H1 (cell line): ENCODE measurements at regions not wholly inside any gene's neighbourhood (a gene's known extent, or its start where the extent isn't known, plus 50 kb on each side); places are given as distances from the start of the nearest gene placed in this dataset.

ENCODE experiments used
- CTCF ChIA-PET: fragments of 300-600 bp; sonication (Branson Sonifier 250); formaldehyde crosslinking; loops from one replicate; lab custom pipeline; 2021; ENCODE audit not compliant: partially characterized antibody; lab: Charles Lee
- POLR2A ChIA-PET: fragments of 300-600 bp; sonication (Branson Sonifier 250); formaldehyde crosslinking; loops from one replicate; lab custom pipeline; 2021; ENCODE audit warnings: inconsistent platforms; ENCODE audit not compliant: partially characterized antibody; lab: Charles Lee
- DNase-seq, 2 experiments: peaks; one replicate each; pipeline versions ENCODE4 v3.0.0 to v3.0.0-alpha.2; 2010 to 2022; ENCODE audit warnings: low spot score in 2 of 2, low read depth in 1 of 2, mixed read lengths in 1 of 2
- FAIRE-seq: peaks from 2 replicates; lab custom pipeline; 2011; peaks lifted over from hg19 to GRCh38; lab: Jason Lieb, UNC
- H2AFZ ChIP-seq: 2 replicates; pipeline ENCODE4 v1.8.1; 2012; ENCODE audit warnings: low read length, inconsistent platforms
- H2AK5ac ChIP-seq: 2 replicates; pipeline ENCODE4 v1.6.1; 2013; ENCODE audit warnings: low read depth, low read length
- H2BK120ac ChIP-seq: replicated peaks from 2 replicates; pipeline ENCODE3; 2013; ENCODE audit warnings: low read depth, low read length, inconsistent platforms
- H2BK12ac ChIP-seq: 2 replicates; pipeline ENCODE4 v1.6.1; 2013; ENCODE audit warnings: low read depth, low read length
- H2BK15ac ChIP-seq: 2 replicates; pipeline ENCODE4 v1.6.1; 2013; ENCODE audit warnings: low read length
- H2BK20ac ChIP-seq: 2 replicates; pipeline ENCODE4 v1.6.1; 2013; ENCODE audit warnings: low read length
- H2BK5ac ChIP-seq: 2 replicates; pipeline ENCODE4 v1.6.1; 2013; ENCODE audit warnings: low read depth, low read length
- H3K14ac ChIP-seq: 2 replicates; pipeline ENCODE4 v1.6.1; 2013; ENCODE audit warnings: inconsistent platforms; ENCODE audit not compliant: insufficient read length
- H3K18ac ChIP-seq: 2 replicates; pipeline ENCODE4 v1.6.1; 2013; ENCODE audit warnings: low read length; ENCODE audit errors: extremely low read depth
- H3K23ac ChIP-seq: 2 replicates; pipeline ENCODE4 v1.6.1; 2013; ENCODE audit warnings: inconsistent platforms; ENCODE audit not compliant: insufficient read length
- H3K23me2 ChIP-seq: 2 replicates; pipeline ENCODE4 v1.6.1; 2013; ENCODE audit warnings: low read depth, low read length
- H3K27ac ChIP-seq: 2 replicates; pipeline ENCODE4 v1.6.1; 2011; ENCODE audit warnings: low read depth, low read length, inconsistent platforms
- H3K27me3 ChIP-seq, 4 experiments: replicated peaks in 1 of 4; 1 replicate in 1 of 4; 2 replicates in 3 of 4; pipeline versions ENCODE4 v1.6.1 to v1.8.1; 2011 to 2013; ENCODE audit warnings: low read length in 3 of 4, mild to moderate bottlenecking in 3 of 4, inconsistent platforms in 2 of 4, mixed read lengths in 2 of 4, moderate library complexity in 1 of 4; ENCODE audit not compliant: control insufficient read depth in 3 of 4, insufficient read depth in 3 of 4; ENCODE audit errors: extremely low read depth in 1 of 4
- H3K36me3 ChIP-seq, 4 experiments: 2 replicates each; pipeline versions ENCODE4 v1.6.1 to v1.8.1; 2011 to 2013; ENCODE audit warnings: mild to moderate bottlenecking in 4 of 4, low read length in 3 of 4, moderate library complexity in 2 of 4, control low read depth in 1 of 4, inconsistent platforms in 1 of 4; ENCODE audit not compliant: insufficient read depth in 4 of 4, control insufficient read depth in 2 of 4
- H3K4ac ChIP-seq: replicated peaks from 2 replicates; pipeline ENCODE3; 2013; ENCODE audit warnings: low read length, low read depth, mixed read lengths, inconsistent platforms; ENCODE audit not compliant: insufficient read length
- H3K4me1 ChIP-seq, 4 experiments: replicated peaks in 1 of 4; 1 replicate in 1 of 4; 2 replicates in 3 of 4; pipeline versions ENCODE4 v1.6.1 to v1.8.1; 2011 to 2013; ENCODE audit warnings: low read length in 3 of 4, inconsistent platforms in 2 of 4, mixed read lengths in 1 of 4; ENCODE audit not compliant: insufficient read depth in 4 of 4, control insufficient read depth in 3 of 4
- H3K4me2 ChIP-seq, 2 experiments: 2 replicates each; pipeline versions ENCODE4 v1.6.1 to v1.8.1; 2011 to 2013; ENCODE audit warnings: low read depth in 2 of 2, low read length in 2 of 2, control low read depth in 1 of 2, inconsistent platforms in 1 of 2, mild to moderate bottlenecking in 1 of 2; ENCODE audit not compliant: insufficient read depth in 1 of 2
- H3K4me3 ChIP-seq, 4 experiments: fragments of 200-600, 300-600 bp in 1 of 4; sonication (generic), shearing (Covaris generic), sonication (Bioruptor Twin) in 1 of 4; 2 replicates each; pipeline versions ENCODE4 v1.5.1 to v1.8.1; 2011 to 2016; ENCODE audit warnings: low read length in 4 of 4, low read depth in 3 of 4, control low read depth in 2 of 4, inconsistent platforms in 2 of 4, mild to moderate bottlenecking in 2 of 4, mixed read lengths in 1 of 4, moderate library complexity in 1 of 4; ENCODE audit not compliant: insufficient read depth in 2 of 4; ENCODE audit errors: extremely low read depth in 1 of 4
- H3K56ac ChIP-seq: replicated peaks from 2 replicates; pipeline ENCODE3; 2013; ENCODE audit warnings: low read depth, mild to moderate bottlenecking, mixed read lengths, low read length, inconsistent platforms; ENCODE audit not compliant: insufficient read length
- H3K79me1 ChIP-seq: 2 replicates; pipeline ENCODE4 v1.6.1; 2013; ENCODE audit warnings: low read depth, low read length, control low read depth
- H3K79me2 ChIP-seq, 2 experiments: 2 replicates each; pipeline versions ENCODE4 v1.6.1 to v1.8.1; 2012 to 2013; ENCODE audit warnings: low read length in 2 of 2, mild to moderate bottlenecking in 2 of 2, inconsistent platforms in 1 of 2; ENCODE audit not compliant: insufficient read depth in 2 of 2, control insufficient read depth in 1 of 2
- H3K9ac ChIP-seq, 4 experiments: replicated peaks in 1 of 4; 1 replicate in 1 of 4; 2 replicates in 3 of 4; pipeline versions ENCODE4 v1.6.1 to v1.8.1; 2011 to 2013; ENCODE audit warnings: low read depth in 3 of 4, low read length in 3 of 4, control low read depth in 2 of 4, mild to moderate bottlenecking in 2 of 4, moderate library complexity in 2 of 4, inconsistent platforms in 1 of 4; ENCODE audit errors: extremely low read depth in 1 of 4
- H3K9me3 ChIP-seq, 2 experiments: 2 replicates each; pipeline versions ENCODE4 v1.6.1 to v1.8.1; 2012 to 2013; ENCODE audit warnings: mild to moderate bottlenecking in 2 of 2, moderate library complexity in 2 of 2, control low read depth in 1 of 2, inconsistent platforms in 1 of 2, low read depth in 1 of 2, low read length in 1 of 2, mixed read lengths in 1 of 2; ENCODE audit not compliant: insufficient read depth in 2 of 2
- H4K20me1 ChIP-seq, 2 experiments: replicated peaks in 1 of 2; 2 replicates each; pipeline versions ENCODE3 to v1.8.1; 2011 to 2013; ENCODE audit warnings: inconsistent platforms in 2 of 2, low read length in 2 of 2, mild to moderate bottlenecking in 1 of 2; ENCODE audit not compliant: insufficient read depth in 2 of 2, control insufficient read depth in 1 of 2
- H4K5ac ChIP-seq: 2 replicates; pipeline ENCODE4 v1.6.1; 2013; ENCODE audit warnings: low read length, low read depth, mixed read lengths, inconsistent platforms; ENCODE audit not compliant: insufficient read length
- H4K8ac ChIP-seq: 2 replicates; pipeline ENCODE4 v1.8.0; 2013; ENCODE audit warnings: mild to moderate bottlenecking, moderate library complexity, low read length, inconsistent platforms; ENCODE audit not compliant: insufficient read depth; ENCODE audit errors: extremely low read depth
- H4K91ac ChIP-seq: replicated peaks from 2 replicates; pipeline ENCODE3; 2013; ENCODE audit warnings: low read length, mixed read lengths, inconsistent platforms; ENCODE audit not compliant: insufficient read length
- BACH1 ChIP-seq: IDR thresholded peaks from 2 replicates; pipeline ENCODE4 v1.6.1; 2012; ENCODE audit warnings: low read length, improper control_type of control experiment
- BCL11A ChIP-seq, 2 experiments: IDR thresholded peaks; one replicate each; pipeline ENCODE4 v1.6.1; 2011; ENCODE audit warnings: low read depth in 2 of 2, low read length in 2 of 2, mild to moderate bottlenecking in 2 of 2
- CBX5 ChIP-seq: fragments of 300-800, 300-1000 bp; sonication (generic); IDR thresholded peaks from 2 replicates; pipeline ENCODE4 v1.7.1; 2016; ENCODE audit warnings: antibody characterized with exemption, low read length, low read depth
- CEBPB ChIP-seq: IDR thresholded peaks from 2 replicates; pipeline ENCODE4 v1.6.1; 2012; ENCODE audit warnings: low read depth, low read length
- E2F6 ChIP-seq: IDR thresholded peaks from 2 replicates; pipeline ENCODE4 v1.6.1; 2012; ENCODE audit warnings: inconsistent platforms
- JUN ChIP-seq: IDR thresholded peaks from 2 replicates; pipeline ENCODE4 v1.6.1; 2011; ENCODE audit warnings: low read depth, mild to moderate bottlenecking, improper control_type of control experiment, low read length
- SIX5 ChIP-seq: IDR thresholded peaks from 2 replicates; pipeline ENCODE4 v1.6.1; 2011; ENCODE audit warnings: mild to moderate bottlenecking, low read depth, low read length
- TAF1 ChIP-seq: IDR thresholded peaks from 2 replicates; pipeline ENCODE4 v1.6.1; 2011; ENCODE audit warnings: mild to moderate bottlenecking, low read depth, low read length
- TEAD4 ChIP-seq: IDR thresholded peaks from 2 replicates; pipeline ENCODE4 v1.6.1; 2012; ENCODE audit warnings: low read depth, low read length, inconsistent platforms, mixed read lengths
- WGBS, 2 experiments: shearing (Covaris generic) in 1 of 2; methylation state at CpG; one replicate each; pipeline versions ENCODE4 v1.1.6 to v1.1.7; 2013 to 2015; ENCODE audit warnings: low lambda C conversion rate in 2 of 2, mixed read lengths in 2 of 2, inconsistent platforms in 1 of 2, low coverage in 1 of 2, missing lambda C conversion rate in 1 of 2; ENCODE audit not compliant: insufficient replicate concordance in 2 of 2, insufficient coverage in 1 of 2, insufficient read length in 1 of 2; ENCODE audit errors: extremely low coverage in 1 of 2, missing lambda C conversion rate in 1 of 2; 5-methylcytosine and 5-hydroxymethylcytosine counted together
- TF ChIP-seq, protein P1 (sequence below): IDR thresholded peaks from 2 replicates; pipeline ENCODE4 v1.6.1; 2012; ENCODE audit warnings: inconsistent platforms

GRCh38 chr16:86199182-86199581 lies 300.2 kb downstream of the IRF8 start:
- peaks cover 6 to 15% (median 10%) of the 10 kb centered on the region in 4 experiments; a peak in 6 of 7 replicates for H3K4me1 ChIP-seq
- H3K23ac ChIP-seq: no peak overlapping the region
- H2BK5ac ChIP-seq: no peak overlapping the region
- H4K5ac ChIP-seq: no peak overlapping the region
- H3K27me3 ChIP-seq: no peaks in the 10 kb centered on the region; a peak in 1 of 7 replicates
- CTCF ChIA-PET: interaction anchor here (0.6 kb wide), 1 partner anchor 240 kb away, joined by 4 read pairs; no protein-coding TSS in a partner anchor
- DNase-seq (no peak), FAIRE-seq (no peak)
- no peaks in the 10 kb centered on the region for H3K23me2 ChIP-seq
- no peak overlapping the region for H3K18ac ChIP-seq
- POLR2A ChIA-PET: no interaction called here
- no peak overlapping the region for H3K27ac ChIP-seq
- no peaks in the 10 kb centered on the region for H3K79me2 ChIP-seq
- H4K20me1 ChIP-seq: no peaks in the 10 kb centered on the region
- no peaks in the 10 kb centered on the region for H3K79me1 ChIP-seq
- H3K9ac ChIP-seq: no peak overlapping the region
- H3K36me3 ChIP-seq: no peaks in the 10 kb centered on the region
- H2AK5ac ChIP-seq: no peak overlapping the region
- no peak overlapping the region for H2BK20ac ChIP-seq
- H2BK12ac ChIP-seq: no peak overlapping the region
- no peak overlapping the region for H3K56ac ChIP-seq
- no peak overlapping the region for H4K91ac ChIP-seq
- WGBS, 2 experiments: 93% methylated on average over 7 of the region's 7 CpGs; no CpG with 5 or more reads in 1 of the 2 experiments
- no peak overlapping the region for H4K8ac ChIP-seq
- no peak overlapping the region for H2BK15ac ChIP-seq
- TF ChIP-seq TEAD4 (no peak), JUN (no peak), CEBPB (no peak), TAF1 (no peak), BACH1 (no peak), BCL11A (IDR thresholded peaks at IDR 0.05; ENCODE audit: low read depth in 2 of 2, low read length in 2 of 2) (no peak), E2F6 (no peak), SIX5 (no peak), CBX5 (no peak)
- TF ChIP-seq, protein P1, sequence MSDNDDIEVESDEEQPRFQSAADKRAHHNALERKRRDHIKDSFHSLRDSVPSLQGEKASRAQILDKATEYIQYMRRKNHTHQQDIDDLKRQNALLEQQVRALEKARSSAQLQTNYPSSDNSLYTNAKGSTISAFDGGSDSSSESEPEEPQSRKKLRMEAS: no peak
- H3K14ac ChIP-seq: no peak overlapping the region
- H3K4me2 ChIP-seq: no peak overlapping the region
- no peak overlapping the region for H3K4ac ChIP-seq
- no peak overlapping the region for H3K4me3 ChIP-seq
- H3K9me3 ChIP-seq: no peaks in the 10 kb centered on the region
- H2BK120ac ChIP-seq: no peak overlapping the region
- no peak overlapping the region for H2AFZ ChIP-seq
